H1 (cell line): ENCODE measurements at regions not wholly inside any gene's neighbourhood (a gene's known extent, or its start where the extent isn't known, plus 50 kb on each side); places are given as distances from the start of the nearest gene placed in this dataset.

Experiments
- CTCF ChIA-PET: fragments of 300-600 bp; sonication (Branson Sonifier 250); formaldehyde crosslinking; loops from one replicate; lab custom pipeline; 2021; ENCODE audit not compliant: partially characterized antibody; lab: Charles Lee
- POLR2A ChIA-PET: fragments of 300-600 bp; sonication (Branson Sonifier 250); formaldehyde crosslinking; loops from one replicate; lab custom pipeline; 2021; ENCODE audit warnings: inconsistent platforms; ENCODE audit not compliant: partially characterized antibody; lab: Charles Lee
- DNase-seq, 2 experiments: peaks; one replicate each; pipeline versions ENCODE4 v3.0.0 to v3.0.0-alpha.2; 2010 to 2022; ENCODE audit warnings: low spot score in 2 of 2, low read depth in 1 of 2, mixed read lengths in 1 of 2
- FAIRE-seq: peaks from 2 replicates; lab custom pipeline; 2011; peaks lifted over from hg19 to GRCh38; lab: Jason Lieb, UNC
- H2AFZ ChIP-seq: 2 replicates; pipeline ENCODE4 v1.8.1; 2012; ENCODE audit warnings: low read length, inconsistent platforms
- H2AK5ac ChIP-seq: 2 replicates; pipeline ENCODE4 v1.6.1; 2013; ENCODE audit warnings: low read depth, low read length
- H2BK120ac ChIP-seq: replicated peaks from 2 replicates; pipeline ENCODE3; 2013; ENCODE audit warnings: low read depth, low read length, inconsistent platforms
- H2BK12ac ChIP-seq: 2 replicates; pipeline ENCODE4 v1.6.1; 2013; ENCODE audit warnings: low read depth, low read length
- H2BK15ac ChIP-seq: 2 replicates; pipeline ENCODE4 v1.6.1; 2013; ENCODE audit warnings: low read length
- H2BK20ac ChIP-seq: 2 replicates; pipeline ENCODE4 v1.6.1; 2013; ENCODE audit warnings: low read length
- H2BK5ac ChIP-seq: 2 replicates; pipeline ENCODE4 v1.6.1; 2013; ENCODE audit warnings: low read depth, low read length
- H3K14ac ChIP-seq: 2 replicates; pipeline ENCODE4 v1.6.1; 2013; ENCODE audit warnings: inconsistent platforms; ENCODE audit not compliant: insufficient read length
- H3K18ac ChIP-seq: 2 replicates; pipeline ENCODE4 v1.6.1; 2013; ENCODE audit warnings: low read length; ENCODE audit errors: extremely low read depth
- H3K23ac ChIP-seq: 2 replicates; pipeline ENCODE4 v1.6.1; 2013; ENCODE audit warnings: inconsistent platforms; ENCODE audit not compliant: insufficient read length
- H3K23me2 ChIP-seq: 2 replicates; pipeline ENCODE4 v1.6.1; 2013; ENCODE audit warnings: low read depth, low read length
- H3K27ac ChIP-seq: 2 replicates; pipeline ENCODE4 v1.6.1; 2011; ENCODE audit warnings: low read depth, low read length, inconsistent platforms
- H3K27me3 ChIP-seq, 4 experiments: replicated peaks in 1 of 4; 1 replicate in 1 of 4; 2 replicates in 3 of 4; pipeline versions ENCODE4 v1.6.1 to v1.8.1; 2011 to 2013; ENCODE audit warnings: low read length in 3 of 4, mild to moderate bottlenecking in 3 of 4, inconsistent platforms in 2 of 4, mixed read lengths in 2 of 4, moderate library complexity in 1 of 4; ENCODE audit not compliant: control insufficient read depth in 3 of 4, insufficient read depth in 3 of 4; ENCODE audit errors: extremely low read depth in 1 of 4
- H3K36me3 ChIP-seq, 4 experiments: 2 replicates each; pipeline versions ENCODE4 v1.6.1 to v1.8.1; 2011 to 2013; ENCODE audit warnings: mild to moderate bottlenecking in 4 of 4, low read length in 3 of 4, moderate library complexity in 2 of 4, control low read depth in 1 of 4, inconsistent platforms in 1 of 4; ENCODE audit not compliant: insufficient read depth in 4 of 4, control insufficient read depth in 2 of 4
- H3K4ac ChIP-seq: replicated peaks from 2 replicates; pipeline ENCODE3; 2013; ENCODE audit warnings: low read length, low read depth, mixed read lengths, inconsistent platforms; ENCODE audit not compliant: insufficient read length
- H3K4me1 ChIP-seq, 4 experiments: replicated peaks in 1 of 4; 1 replicate in 1 of 4; 2 replicates in 3 of 4; pipeline versions ENCODE4 v1.6.1 to v1.8.1; 2011 to 2013; ENCODE audit warnings: low read length in 3 of 4, inconsistent platforms in 2 of 4, mixed read lengths in 1 of 4; ENCODE audit not compliant: insufficient read depth in 4 of 4, control insufficient read depth in 3 of 4
- H3K4me2 ChIP-seq, 2 experiments: 2 replicates each; pipeline versions ENCODE4 v1.6.1 to v1.8.1; 2011 to 2013; ENCODE audit warnings: low read depth in 2 of 2, low read length in 2 of 2, control low read depth in 1 of 2, inconsistent platforms in 1 of 2, mild to moderate bottlenecking in 1 of 2; ENCODE audit not compliant: insufficient read depth in 1 of 2
- H3K4me3 ChIP-seq, 4 experiments: fragments of 200-600, 300-600 bp in 1 of 4; sonication (generic), shearing (Covaris generic), sonication (Bioruptor Twin) in 1 of 4; 2 replicates each; pipeline versions ENCODE4 v1.5.1 to v1.8.1; 2011 to 2016; ENCODE audit warnings: low read length in 4 of 4, low read depth in 3 of 4, control low read depth in 2 of 4, inconsistent platforms in 2 of 4, mild to moderate bottlenecking in 2 of 4, mixed read lengths in 1 of 4, moderate library complexity in 1 of 4; ENCODE audit not compliant: insufficient read depth in 2 of 4; ENCODE audit errors: extremely low read depth in 1 of 4
- H3K56ac ChIP-seq: replicated peaks from 2 replicates; pipeline ENCODE3; 2013; ENCODE audit warnings: low read depth, mild to moderate bottlenecking, mixed read lengths, low read length, inconsistent platforms; ENCODE audit not compliant: insufficient read length
- H3K79me1 ChIP-seq: 2 replicates; pipeline ENCODE4 v1.6.1; 2013; ENCODE audit warnings: low read depth, low read length, control low read depth
- H3K79me2 ChIP-seq, 2 experiments: 2 replicates each; pipeline versions ENCODE4 v1.6.1 to v1.8.1; 2012 to 2013; ENCODE audit warnings: low read length in 2 of 2, mild to moderate bottlenecking in 2 of 2, inconsistent platforms in 1 of 2; ENCODE audit not compliant: insufficient read depth in 2 of 2, control insufficient read depth in 1 of 2
- H3K9ac ChIP-seq, 4 experiments: replicated peaks in 1 of 4; 1 replicate in 1 of 4; 2 replicates in 3 of 4; pipeline versions ENCODE4 v1.6.1 to v1.8.1; 2011 to 2013; ENCODE audit warnings: low read depth in 3 of 4, low read length in 3 of 4, control low read depth in 2 of 4, mild to moderate bottlenecking in 2 of 4, moderate library complexity in 2 of 4, inconsistent platforms in 1 of 4; ENCODE audit errors: extremely low read depth in 1 of 4
- H3K9me3 ChIP-seq, 2 experiments: 2 replicates each; pipeline versions ENCODE4 v1.6.1 to v1.8.1; 2012 to 2013; ENCODE audit warnings: mild to moderate bottlenecking in 2 of 2, moderate library complexity in 2 of 2, control low read depth in 1 of 2, inconsistent platforms in 1 of 2, low read depth in 1 of 2, low read length in 1 of 2, mixed read lengths in 1 of 2; ENCODE audit not compliant: insufficient read depth in 2 of 2
- H4K20me1 ChIP-seq, 2 experiments: replicated peaks in 1 of 2; 2 replicates each; pipeline versions ENCODE3 to v1.8.1; 2011 to 2013; ENCODE audit warnings: inconsistent platforms in 2 of 2, low read length in 2 of 2, mild to moderate bottlenecking in 1 of 2; ENCODE audit not compliant: insufficient read depth in 2 of 2, control insufficient read depth in 1 of 2
- H4K5ac ChIP-seq: 2 replicates; pipeline ENCODE4 v1.6.1; 2013; ENCODE audit warnings: low read length, low read depth, mixed read lengths, inconsistent platforms; ENCODE audit not compliant: insufficient read length
- H4K8ac ChIP-seq: 2 replicates; pipeline ENCODE4 v1.8.0; 2013; ENCODE audit warnings: mild to moderate bottlenecking, moderate library complexity, low read length, inconsistent platforms; ENCODE audit not compliant: insufficient read depth; ENCODE audit errors: extremely low read depth
- H4K91ac ChIP-seq: replicated peaks from 2 replicates; pipeline ENCODE3; 2013; ENCODE audit warnings: low read length, mixed read lengths, inconsistent platforms; ENCODE audit not compliant: insufficient read length
- ASH2L ChIP-seq: fragments of 200-600, 300-600 bp; sonication (generic); IDR thresholded peaks from one replicate; pipeline ENCODE4 v1.7.1; 2017; ENCODE audit warnings: low read length
- BCL11A ChIP-seq, 2 experiments: IDR thresholded peaks; one replicate each; pipeline ENCODE4 v1.6.1; 2011; ENCODE audit warnings: low read depth in 2 of 2, low read length in 2 of 2, mild to moderate bottlenecking in 2 of 2
- CHD1 ChIP-seq: IDR thresholded peaks from 2 replicates; pipeline ENCODE4 v1.6.1; 2012; ENCODE audit warnings: low read depth, low read length, improper control_type of control experiment
- KDM1A ChIP-seq: fragments of 200-600, 300-600 bp; sonication (generic); IDR thresholded peaks from 2 replicates; pipeline ENCODE4 v1.7.1; 2016; ENCODE audit warnings: mild to moderate bottlenecking, low read length, borderline replicate concordance
- RXRA ChIP-seq: IDR thresholded peaks from 2 replicates; pipeline ENCODE4 v1.6.1; 2011; ENCODE audit warnings: low read depth, mild to moderate bottlenecking, low read length, moderate library complexity; ENCODE audit not compliant: insufficient read depth
- SP1 ChIP-seq: IDR thresholded peaks from 2 replicates; pipeline ENCODE4 v1.6.1; 2011; ENCODE audit warnings: low read depth, low read length
- SP4 ChIP-seq: IDR thresholded peaks from 2 replicates; pipeline ENCODE4 v1.6.1; 2012; ENCODE audit warnings: low read length, inconsistent platforms
- SUZ12 ChIP-seq: fragments of 200-600 bp; sonication (generic); IDR thresholded peaks from 2 replicates; pipeline ENCODE4 v1.6.1; 2012; ENCODE audit warnings: mild to moderate bottlenecking, inconsistent platforms, low read length, moderate library complexity, mixed read lengths
- TAF7 ChIP-seq: optimal IDR thresholded peaks from 2 replicates; pipeline ENCODE3; 2011; ENCODE audit warnings: low read depth, mild to moderate bottlenecking, inconsistent platforms, low read length, moderate library complexity, borderline replicate concordance
- YY1 ChIP-seq: IDR thresholded peaks from 2 replicates; pipeline ENCODE4 v1.6.1; 2011; ENCODE audit warnings: low read depth, mild to moderate bottlenecking, low read length
- ZNF274 ChIP-seq: IDR thresholded peaks from 2 replicates; pipeline ENCODE4 v1.7.0; 2012; ENCODE audit warnings: low read length, borderline replicate concordance; ENCODE audit errors: extremely low read depth
- WGBS, 2 experiments: shearing (Covaris generic) in 1 of 2; methylation state at CpG; one replicate each; pipeline versions ENCODE4 v1.1.6 to v1.1.7; 2013 to 2015; ENCODE audit warnings: low lambda C conversion rate in 2 of 2, mixed read lengths in 2 of 2, inconsistent platforms in 1 of 2, low coverage in 1 of 2, missing lambda C conversion rate in 1 of 2; ENCODE audit not compliant: insufficient replicate concordance in 2 of 2, insufficient coverage in 1 of 2, insufficient read length in 1 of 2; ENCODE audit errors: extremely low coverage in 1 of 2, missing lambda C conversion rate in 1 of 2; 5-methylcytosine and 5-hydroxymethylcytosine counted together
- TF ChIP-seq, protein P1 (sequence below): IDR thresholded peaks from 2 replicates; pipeline ENCODE4 v1.6.1; 2011; ENCODE audit warnings: low read depth, mild to moderate bottlenecking, low read length; ENCODE audit not compliant: insufficient read depth

DNA sequence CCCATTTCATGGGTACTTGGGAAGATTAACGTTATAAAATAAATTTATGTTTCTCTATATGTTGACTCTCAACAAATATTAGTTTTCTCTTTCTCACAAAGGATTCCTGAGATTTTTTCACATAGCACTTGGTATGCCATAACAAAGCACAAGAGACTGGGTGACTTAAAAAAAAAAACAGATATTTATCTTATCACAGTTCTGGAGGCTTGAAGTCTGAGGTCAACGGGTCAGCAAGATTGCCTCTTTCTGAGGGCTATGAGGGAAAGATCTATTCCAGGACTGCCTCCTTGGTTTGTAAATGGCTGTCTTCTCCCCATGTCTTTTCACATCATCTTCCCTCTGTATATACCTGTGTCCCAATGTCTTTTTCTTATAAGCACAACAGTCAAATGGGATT lies 153.5 kb upstream of the DIO2 start:
- Histone ChIP-seq H3K14ac (no peak overlapping the region), H3K27ac (no peak overlapping the region), H3K23ac (no peak overlapping the region), H2BK15ac (no peak overlapping the region), H3K4me3 (no peak overlapping the region), H2AFZ (no peak overlapping the region), H2BK20ac (no peak overlapping the region), H2BK5ac (no peak overlapping the region), H3K79me2 (no peaks in the 10 kb centered on the region), H2BK120ac (no peak overlapping the region), H3K23me2 (no peaks in the 10 kb centered on the region), H3K18ac (no peak overlapping the region), H3K4ac (no peak overlapping the region), H4K20me1 (no peaks in the 10 kb centered on the region), H3K27me3 (no peaks in the 10 kb centered on the region), H4K8ac (no peak overlapping the region), H4K5ac (no peak overlapping the region), H3K56ac (no peak overlapping the region), H2BK12ac (no peak overlapping the region), H3K79me1 (no peaks in the 10 kb centered on the region), H2AK5ac (no peak overlapping the region), H4K91ac (no peak overlapping the region), H3K4me2 (no peak overlapping the region), H3K9me3 (no peaks in the 10 kb centered on the region), H3K36me3 (no peaks in the 10 kb centered on the region), H3K9ac (no peak overlapping the region), H3K4me1 (no peaks in the 10 kb centered on the region)
- ChIA-PET CTCF (interaction anchor here (0.5 to 3.3 kb wide), 13 partner anchors 9 to 405 kb away, joined by 3 to 23 read pairs (median 4); no protein-coding TSS in a partner anchor), POLR2A (no interaction called here)
- DNase-seq (no peak), FAIRE-seq (no peak)
- 72% methylated on average over 2 of the region's 2 CpGs; no CpG with 5 or more reads in 1 of the 2 experiments for WGBS, 2 experiments
- no peak for TF ChIP-seq TAF7
- TF ChIP-seq KDM1A = no peak
- TF ChIP-seq ZNF274 = no peak
- no peak for TF ChIP-seq BCL11A (IDR thresholded peaks at IDR 0.05; ENCODE audit: low read depth in 2 of 2, low read length in 2 of 2)
- TF ChIP-seq, protein P1, sequence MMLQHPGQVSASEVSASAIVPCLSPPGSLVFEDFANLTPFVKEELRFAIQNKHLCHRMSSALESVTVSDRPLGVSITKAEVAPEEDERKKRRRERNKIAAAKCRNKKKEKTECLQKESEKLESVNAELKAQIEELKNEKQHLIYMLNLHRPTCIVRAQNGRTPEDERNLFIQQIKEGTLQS = no peak
- no peak for TF ChIP-seq CHD1
- TF ChIP-seq YY1 = no peak
- TF ChIP-seq RXRA = no peak
- TF ChIP-seq SP1 = no peak
- TF ChIP-seq SUZ12 = no peak
- TF ChIP-seq ASH2L = no peak
- TF ChIP-seq SP4 = no peak
